ENCODE measurements at regions not wholly inside any gene's neighbourhood (a gene's known extent, or its start where the extent isn't known, plus 50 kb on each side); places are given as distances from the start of the nearest gene placed in this dataset.
"Not testable (repeated sequence)": the region's sequence is repeated elsewhere in the genome, so short reads cannot be mapped to it uniquely, and the experiment has no call there.

DNA sequence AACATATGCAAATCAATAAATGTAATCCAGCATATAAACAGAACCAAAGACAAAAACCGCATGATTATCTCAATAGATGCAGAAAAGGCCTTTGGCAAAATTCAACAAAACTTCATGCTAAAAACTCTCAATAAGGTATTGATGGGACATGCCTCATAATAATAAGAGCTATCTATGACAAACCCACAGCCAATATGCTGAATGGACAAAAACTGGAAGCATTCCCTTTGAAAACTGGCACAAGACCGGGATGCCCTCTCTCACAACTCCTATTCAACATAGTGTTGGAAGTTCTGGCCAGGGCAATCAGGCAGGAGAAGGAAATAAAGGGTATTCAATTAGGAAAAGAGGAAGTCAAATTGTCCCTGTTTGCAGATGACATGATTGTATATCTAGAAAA lies 2148.1 kb upstream of the DEFB115 start:
- H3K9me3 ChIP-seq (ENCODE audit: control insufficient read depth in 1 of 2, insufficient read depth in 1 of 2, low read length in 2 of 2), result peaks cover 0 to 13% of the 10 kb centered on the region in 2 experiments
- intact Hi-C loops (cut with DNase I, micrococcal nuclease); H3K27ac Mint-ChIP-seq; H3K4me3 Mint-ChIP-seq; H3K27me3 ChIP-seq (ENCODE audit: control insufficient read depth in 1 of 2, insufficient read depth in 2 of 2, low read length in 2 of 2); H3K36me3 Mint-ChIP-seq (ENCODE audit: low read depth); H3K36me3 ChIP-seq (ENCODE audit: insufficient read depth, low read length); CTCF ChIA-PET; H3K4me1 ChIP-seq (ENCODE audit: insufficient read depth, low read length); ATAC-seq (ENCODE audit: poor library complexity); H3K27ac ChIP-seq (ENCODE audit: low read depth in 1 of 2, low read length in 2 of 2); DNase-seq; H3K27me3 Mint-ChIP-seq; H3K4me3 ChIP-seq (ENCODE audit: low read length); H3K4me1 Mint-ChIP-seq (ENCODE audit: low read depth); POLR2A ChIA-PET: not testable (repeated sequence)
- H3K9me3 Mint-ChIP-seq, result peaks cover 19% of the 10 kb centered on the region

DNA sequence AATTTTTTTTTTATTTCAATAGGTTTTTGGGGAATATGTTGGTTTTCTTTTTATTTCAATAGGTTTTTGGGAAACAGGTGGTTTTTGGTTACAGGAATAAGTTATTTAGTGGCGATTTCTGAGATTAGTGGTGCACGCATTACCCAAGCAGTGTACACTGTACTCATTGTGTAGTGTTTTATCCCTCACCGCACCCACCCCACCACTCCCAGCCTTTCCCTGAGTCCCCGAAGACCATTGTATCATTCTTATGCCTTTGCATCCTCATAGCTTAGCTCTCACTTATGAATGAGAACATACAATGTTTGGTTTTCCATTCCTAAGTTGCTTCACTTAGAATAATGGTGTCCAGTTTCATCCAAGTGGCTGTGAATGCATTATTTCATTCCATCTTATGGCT lies 2142.4 kb upstream of the DEFB115 start:
- H3K4me1 ChIP-seq (ENCODE audit: insufficient read depth, low read length); H3K27me3 Mint-ChIP-seq; H3K36me3 Mint-ChIP-seq (ENCODE audit: low read depth); H3K4me1 Mint-ChIP-seq (ENCODE audit: low read depth); DNase-seq; CTCF ChIA-PET; H3K27me3 ChIP-seq (ENCODE audit: control insufficient read depth in 1 of 2, insufficient read depth in 2 of 2, low read length in 2 of 2); H3K27ac Mint-ChIP-seq; POLR2A ChIA-PET; H3K27ac ChIP-seq (ENCODE audit: low read depth in 1 of 2, low read length in 2 of 2); H3K4me3 Mint-ChIP-seq; H3K36me3 ChIP-seq (ENCODE audit: insufficient read depth, low read length); ATAC-seq (ENCODE audit: poor library complexity); H3K4me3 ChIP-seq (ENCODE audit: low read length): not testable (repeated sequence)
- peaks cover 0 to 23% of the 10 kb centered on the region in 2 experiments for H3K9me3 ChIP-seq (ENCODE audit: control insufficient read depth in 1 of 2, insufficient read depth in 1 of 2, low read length in 2 of 2)
- intact Hi-C loops (cut with DNase I, micrococcal nuclease), result loop anchor here in 1 of 2 experiments (10.0 kb wide), 1 partner anchor 740 kb away; no protein-coding TSS in a partner anchor
- H3K9me3 Mint-ChIP-seq, result peaks cover 26% of the 10 kb centered on the region

DNA sequence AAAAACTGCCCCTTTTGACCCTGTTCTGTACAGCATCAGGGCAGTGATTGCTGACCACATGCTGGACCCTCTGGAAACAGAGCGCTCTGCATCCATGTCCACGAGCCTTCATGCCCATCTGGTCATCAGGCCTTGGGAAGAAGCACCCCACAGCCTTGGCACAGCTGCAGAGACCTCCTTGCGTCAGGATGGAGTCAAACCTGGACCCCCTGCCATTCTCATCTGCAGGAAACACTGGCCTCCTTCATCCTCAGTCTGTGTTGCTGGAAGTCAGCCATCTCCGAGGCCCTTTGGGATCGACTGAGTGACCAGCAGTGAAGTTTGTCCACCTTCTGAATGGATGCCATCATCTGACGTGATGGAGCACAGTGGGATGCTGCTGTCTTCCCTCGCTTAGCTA lies 2138.3 kb upstream of the DEFB115 start:
- Histone ChIP-seq H3K36me3 (ENCODE audit: insufficient read depth, low read length) (no peaks in the 10 kb centered on the region), H3K27ac (ENCODE audit: low read depth in 1 of 2, low read length in 2 of 2) (no peak overlapping the region), H3K4me1 (ENCODE audit: insufficient read depth, low read length) (no peaks in the 10 kb centered on the region), H3K9me3 (ENCODE audit: control insufficient read depth in 1 of 2, insufficient read depth in 1 of 2, low read length in 2 of 2) (peaks cover 5 to 24% of the 10 kb centered on the region in 2 experiments), H3K27me3 (ENCODE audit: control insufficient read depth in 1 of 2, insufficient read depth in 2 of 2, low read length in 2 of 2) (no peaks in the 10 kb centered on the region), H3K4me3 (ENCODE audit: low read length) (no peak overlapping the region)
- TF ChIP-seq, protein P1, sequence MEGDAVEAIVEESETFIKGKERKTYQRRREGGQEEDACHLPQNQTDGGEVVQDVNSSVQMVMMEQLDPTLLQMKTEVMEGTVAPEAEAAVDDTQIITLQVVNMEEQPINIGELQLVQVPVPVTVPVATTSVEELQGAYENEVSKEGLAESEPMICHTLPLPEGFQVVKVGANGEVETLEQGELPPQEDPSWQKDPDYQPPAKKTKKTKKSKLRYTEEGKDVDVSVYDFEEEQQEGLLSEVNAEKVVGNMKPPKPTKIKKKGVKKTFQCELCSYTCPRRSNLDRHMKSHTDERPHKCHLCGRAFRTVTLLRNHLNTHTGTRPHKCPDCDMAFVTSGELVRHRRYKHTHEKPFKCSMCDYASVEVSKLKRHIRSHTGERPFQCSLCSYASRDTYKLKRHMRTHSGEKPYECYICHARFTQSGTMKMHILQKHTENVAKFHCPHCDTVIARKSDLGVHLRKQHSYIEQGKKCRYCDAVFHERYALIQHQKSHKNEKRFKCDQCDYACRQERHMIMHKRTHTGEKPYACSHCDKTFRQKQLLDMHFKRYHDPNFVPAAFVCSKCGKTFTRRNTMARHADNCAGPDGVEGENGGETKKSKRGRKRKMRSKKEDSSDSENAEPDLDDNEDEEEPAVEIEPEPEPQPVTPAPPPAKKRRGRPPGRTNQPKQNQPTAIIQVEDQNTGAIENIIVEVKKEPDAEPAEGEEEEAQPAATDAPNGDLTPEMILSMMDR (IDR thresholded peaks at IDR 0.05), result no peak
- POLR2A ChIA-PET, result no interaction called here
- CTCF ChIA-PET, result no interaction called here
- no peak for DNase-seq
- Mint-ChIP-seq H3K27me3 (no peaks in the 10 kb centered on the region), H3K36me3 (ENCODE audit: low read depth) (no peaks in the 10 kb centered on the region), H3K4me3 (no peak overlapping the region), H3K27ac (no peak overlapping the region), H3K4me1 (ENCODE audit: low read depth) (no peaks in the 10 kb centered on the region), H3K9me3 (peaks cover 32% of the 10 kb centered on the region)
- intact Hi-C loops (cut with DNase I, micrococcal nuclease), result loop anchor here in 1 of 2 experiments (10.0 kb wide), 1 partner anchor 736 kb away; no protein-coding TSS in a partner anchor
- no peak for ATAC-seq (ENCODE audit: poor library complexity)

DNA sequence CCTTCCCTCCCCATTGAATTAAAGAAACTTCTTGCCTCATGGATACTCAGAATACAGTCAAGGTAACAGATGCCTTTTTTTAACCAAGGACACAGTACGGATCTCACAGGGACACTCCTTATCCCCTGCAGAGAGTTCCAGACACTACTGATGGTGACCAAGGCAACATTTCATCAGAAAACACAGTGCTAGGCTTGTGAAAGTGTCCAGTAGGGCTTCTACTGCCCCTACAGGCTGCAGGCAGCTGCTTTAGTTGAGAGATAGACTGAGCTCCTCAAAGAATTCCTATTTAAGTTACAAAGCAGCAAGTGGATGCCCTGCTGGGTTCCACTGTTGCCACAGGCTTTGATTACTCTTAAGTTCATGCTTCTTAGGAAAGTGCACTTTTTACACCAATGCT lies 2137.8 kb upstream of the DEFB115 start:
- peaks cover 5 to 22% of the 10 kb centered on the region in 2 experiments for H3K9me3 ChIP-seq (ENCODE audit: control insufficient read depth in 1 of 2, insufficient read depth in 1 of 2, low read length in 2 of 2)
- H3K4me3 ChIP-seq (ENCODE audit: low read length); CTCF ChIA-PET; ATAC-seq (ENCODE audit: poor library complexity); H3K27me3 ChIP-seq (ENCODE audit: control insufficient read depth in 1 of 2, insufficient read depth in 2 of 2, low read length in 2 of 2); H3K27me3 Mint-ChIP-seq; H3K27ac Mint-ChIP-seq; H3K36me3 Mint-ChIP-seq (ENCODE audit: low read depth); DNase-seq; H3K36me3 ChIP-seq (ENCODE audit: insufficient read depth, low read length); H3K4me3 Mint-ChIP-seq; H3K4me1 ChIP-seq (ENCODE audit: insufficient read depth, low read length); POLR2A ChIA-PET; H3K4me1 Mint-ChIP-seq (ENCODE audit: low read depth); H3K27ac ChIP-seq (ENCODE audit: low read depth in 1 of 2, low read length in 2 of 2): not testable (repeated sequence)
- intact Hi-C loops (cut with DNase I, micrococcal nuclease), result loop anchor here in 1 of 2 experiments (10.0 kb wide), 2 partner anchors 735 to 765 kb away; no protein-coding TSS in a partner anchor
- H3K9me3 Mint-ChIP-seq, result peaks cover 36% of the 10 kb centered on the region

DNA sequence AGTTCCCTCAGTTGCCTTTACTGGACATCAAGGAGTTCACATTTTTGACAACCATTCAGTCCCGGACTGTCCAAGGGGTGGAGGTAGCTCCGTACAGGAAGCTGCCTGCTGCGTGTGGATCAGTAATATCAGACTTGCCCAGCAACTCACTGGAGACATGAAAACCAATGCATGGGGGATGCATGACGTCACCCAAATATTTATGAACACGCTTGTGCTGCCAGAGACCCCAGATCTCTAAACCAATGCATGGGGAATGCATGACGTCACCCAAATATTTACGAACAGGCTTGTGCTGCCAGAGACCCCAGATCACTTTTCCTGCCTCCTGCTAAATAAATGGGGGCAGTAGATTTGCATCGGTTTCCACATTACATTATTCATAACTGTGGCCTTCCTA lies 2137.4 kb upstream of the DEFB115 start:
- intact Hi-C loops (cut with DNase I, micrococcal nuclease), result loop anchor here in 1 of 2 experiments (10.0 kb wide), 1 partner anchor 765 kb away; no protein-coding TSS in a partner anchor
- peaks cover 5 to 21% of the 10 kb centered on the region in 2 experiments for H3K9me3 ChIP-seq (ENCODE audit: control insufficient read depth in 1 of 2, insufficient read depth in 1 of 2, low read length in 2 of 2)

DNA sequence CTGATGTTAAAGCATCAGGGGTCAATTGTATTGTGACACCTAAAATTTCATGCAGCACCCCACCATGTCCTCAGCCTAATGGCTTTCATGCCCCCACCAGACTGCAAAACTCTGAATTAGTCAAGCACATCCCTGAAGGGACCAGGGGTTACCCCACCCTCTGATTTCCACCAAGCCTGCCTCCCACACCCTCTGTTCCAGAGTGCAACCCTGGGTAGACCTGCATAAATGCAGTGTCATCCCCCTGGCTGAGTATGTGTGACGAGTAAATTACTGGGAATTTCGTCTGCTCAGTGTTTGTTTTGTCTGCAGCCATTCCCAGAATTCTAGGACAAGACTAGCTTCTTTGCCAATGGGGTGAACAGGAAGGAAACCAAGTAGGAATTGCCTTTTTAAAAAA lies 2136.9 kb upstream of the DEFB115 start:
- H3K9me3 Mint-ChIP-seq, result peaks cover 40% of the 10 kb centered on the region
- CTCF ChIA-PET; DNase-seq; POLR2A ChIA-PET; H3K27me3 Mint-ChIP-seq; H3K36me3 Mint-ChIP-seq (ENCODE audit: low read depth); H3K4me3 Mint-ChIP-seq; H3K4me3 ChIP-seq (ENCODE audit: low read length); ATAC-seq (ENCODE audit: poor library complexity); H3K27me3 ChIP-seq (ENCODE audit: control insufficient read depth in 1 of 2, insufficient read depth in 2 of 2, low read length in 2 of 2); H3K27ac ChIP-seq (ENCODE audit: low read depth in 1 of 2, low read length in 2 of 2); H3K27ac Mint-ChIP-seq; H3K4me1 Mint-ChIP-seq (ENCODE audit: low read depth); H3K4me1 ChIP-seq (ENCODE audit: insufficient read depth, low read length); H3K36me3 ChIP-seq (ENCODE audit: insufficient read depth, low read length): not testable (repeated sequence)
- intact Hi-C loops (cut with DNase I, micrococcal nuclease), result loop anchor here in 1 of 2 experiments (10.0 kb wide), 1 partner anchor 764 kb away; no protein-coding TSS in a partner anchor
- H3K9me3 ChIP-seq (ENCODE audit: control insufficient read depth in 1 of 2, insufficient read depth in 1 of 2, low read length in 2 of 2), result peaks cover 5 to 21% of the 10 kb centered on the region in 2 experiments

More for the DNA sequence above, 2137.4 kb upstream of the DEFB115 start:
- POLR2A ChIA-PET; H3K4me3 Mint-ChIP-seq; ATAC-seq (ENCODE audit: poor library complexity); H3K27ac ChIP-seq (ENCODE audit: low read depth in 1 of 2, low read length in 2 of 2); H3K4me3 ChIP-seq (ENCODE audit: low read length); H3K27ac Mint-ChIP-seq; H3K27me3 Mint-ChIP-seq; H3K27me3 ChIP-seq (ENCODE audit: control insufficient read depth in 1 of 2, insufficient read depth in 2 of 2, low read length in 2 of 2); H3K36me3 Mint-ChIP-seq (ENCODE audit: low read depth); H3K4me1 ChIP-seq (ENCODE audit: insufficient read depth, low read length); H3K4me1 Mint-ChIP-seq (ENCODE audit: low read depth); DNase-seq; H3K36me3 ChIP-seq (ENCODE audit: insufficient read depth, low read length); CTCF ChIA-PET: not testable (repeated sequence)
- H3K9me3 Mint-ChIP-seq, result peaks cover 40% of the 10 kb centered on the region

All from CD4-positive, alpha-beta T cell (primary cell).